ENCODE measurements at regions not wholly inside any gene's neighbourhood (a gene's known extent, or its start where the extent isn't known, plus 50 kb on each side); places are given as distances from the start of the nearest gene placed in this dataset.

GRCh38 chr12:5197131-5197530 is 153.5 kb downstream of the KCNA5 start:
- Mint-ChIP-seq H3K4me1 (ENCODE audit: low read depth) (no peaks in the 10 kb centered on the region), H3K27me3 (peaks cover 27% of the 10 kb centered on the region)

DNA sequence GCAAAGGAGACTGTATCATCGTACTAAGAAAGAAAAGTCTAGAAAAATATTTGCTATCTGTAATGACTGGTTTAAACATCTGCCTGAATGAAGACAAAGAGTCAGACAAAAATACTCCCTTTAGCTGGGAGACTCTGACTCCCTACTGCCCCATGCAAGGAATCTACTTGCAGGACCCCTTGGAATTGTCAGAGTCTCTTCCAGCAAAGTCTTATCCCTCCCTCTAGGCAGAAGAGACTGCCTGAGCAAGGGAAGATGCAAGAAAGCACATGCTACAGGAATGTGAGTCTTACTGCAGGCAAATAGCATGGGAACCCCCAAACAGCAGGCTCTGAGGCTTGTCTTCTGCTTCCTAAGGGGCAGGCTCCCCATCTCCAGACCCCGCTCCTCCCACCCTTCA is 154.0 kb downstream of the KCNA5 start:
- Mint-ChIP-seq H3K27ac (no peak overlapping the region), H3K36me3 (ENCODE audit: low read depth) (no peaks in the 10 kb centered on the region), H3K4me3 (no peak overlapping the region), H3K27me3 (peaks cover 27% of the 10 kb centered on the region), H3K4me1 (ENCODE audit: low read depth) (no peaks in the 10 kb centered on the region), H3K9me3 (no peaks in the 10 kb centered on the region)

More at GRCh38 chr12:5197131-5197530, 153.5 kb downstream of the KCNA5 start:
- H3K9me3 Mint-ChIP-seq, result no peaks in the 10 kb centered on the region
- no peak overlapping the region for H3K4me3 Mint-ChIP-seq
- no peak overlapping the region for H3K27ac Mint-ChIP-seq
- no peaks in the 10 kb centered on the region for H3K36me3 Mint-ChIP-seq (ENCODE audit: low read depth)

DNA sequence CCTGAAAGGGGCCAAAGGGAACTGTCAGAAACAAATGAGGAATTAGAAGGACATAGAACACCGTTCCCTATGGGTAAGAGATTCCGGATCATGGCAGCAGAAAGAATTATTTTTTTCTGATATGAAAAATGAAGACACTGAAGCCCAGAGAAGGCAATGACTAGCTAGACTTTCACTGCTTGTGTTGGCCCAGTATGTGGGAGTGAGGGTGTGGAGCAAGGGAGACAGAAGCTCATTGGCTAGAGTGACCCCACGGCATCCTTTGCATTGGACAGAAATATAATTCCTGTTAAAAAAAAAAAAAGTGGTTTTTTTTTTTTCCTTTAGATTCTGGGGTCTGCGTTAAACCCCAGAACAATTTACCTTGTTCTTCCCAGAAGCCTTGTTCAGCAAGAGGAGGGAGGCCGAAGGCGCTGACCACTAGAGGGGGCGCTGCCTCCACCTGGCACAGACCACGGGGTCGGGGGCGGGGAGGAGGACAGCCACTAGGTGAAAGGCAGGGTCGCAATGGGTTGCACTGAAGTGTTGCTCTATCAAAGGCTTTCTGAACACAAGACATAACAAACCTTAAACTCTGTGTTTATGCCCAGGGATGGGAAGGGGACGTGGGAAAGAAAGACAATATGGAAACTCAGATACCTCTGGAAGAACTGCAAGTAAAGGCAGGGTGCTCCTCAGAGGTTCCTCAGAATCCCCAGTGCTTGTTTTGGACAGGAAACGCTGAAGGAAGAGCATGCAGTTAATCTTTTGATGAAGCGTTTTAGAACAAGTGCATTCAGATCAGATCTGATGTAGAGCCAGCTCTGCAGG is 156.8 kb downstream of the KCNA5 start:
- Mint-ChIP-seq H3K4me1 (ENCODE audit: low read depth) (no peaks in the 10 kb centered on the region), H3K4me3 (no peak overlapping the region), H3K27ac (no peak overlapping the region), H3K27me3 (peaks cover 26% of the 10 kb centered on the region), H3K36me3 (ENCODE audit: low read depth) (no peaks in the 10 kb centered on the region), H3K9me3 (no peaks in the 10 kb centered on the region)

DNA sequence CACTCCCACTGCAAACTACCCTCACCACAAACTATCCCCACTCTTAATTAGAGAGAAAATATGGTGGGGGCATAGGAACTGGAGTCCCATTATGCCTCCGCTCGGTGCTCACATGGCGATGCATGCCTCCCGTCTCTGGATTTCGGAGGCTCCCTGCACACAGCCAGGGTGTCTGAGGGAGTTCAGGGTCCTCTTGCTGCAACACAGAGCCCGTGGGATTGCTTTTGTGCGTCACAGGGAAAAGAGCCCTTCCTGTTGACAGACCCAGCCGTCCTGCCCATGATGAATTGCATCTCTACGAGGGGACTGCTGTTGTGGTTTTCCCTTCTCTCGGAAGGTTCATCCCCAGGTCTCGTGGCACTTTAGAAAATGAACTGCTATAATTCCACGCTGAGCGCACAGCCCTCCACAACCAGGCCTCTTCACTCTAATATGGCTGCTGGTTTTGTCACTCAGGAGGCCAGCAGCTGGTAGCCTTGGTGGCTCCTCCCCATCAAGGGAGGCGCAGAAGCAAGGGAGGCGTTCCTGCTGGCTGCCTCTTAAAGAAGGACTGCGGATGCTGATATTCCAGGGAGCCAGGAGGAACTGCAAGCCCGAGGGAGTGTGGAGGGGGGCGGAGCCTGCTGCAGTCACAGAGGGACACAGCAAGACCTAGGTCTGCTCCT is 158.0 kb downstream of the KCNA5 start:
- no peak overlapping the region for H3K4me3 Mint-ChIP-seq
- H3K27me3 Mint-ChIP-seq, result peaks cover 23% of the 10 kb centered on the region
- no peak overlapping the region for H3K27ac Mint-ChIP-seq
- H3K36me3 Mint-ChIP-seq (ENCODE audit: low read depth), result no peaks in the 10 kb centered on the region
- no peaks in the 10 kb centered on the region for H3K4me1 Mint-ChIP-seq (ENCODE audit: low read depth)
- H3K9me3 Mint-ChIP-seq, result no peaks in the 10 kb centered on the region

DNA sequence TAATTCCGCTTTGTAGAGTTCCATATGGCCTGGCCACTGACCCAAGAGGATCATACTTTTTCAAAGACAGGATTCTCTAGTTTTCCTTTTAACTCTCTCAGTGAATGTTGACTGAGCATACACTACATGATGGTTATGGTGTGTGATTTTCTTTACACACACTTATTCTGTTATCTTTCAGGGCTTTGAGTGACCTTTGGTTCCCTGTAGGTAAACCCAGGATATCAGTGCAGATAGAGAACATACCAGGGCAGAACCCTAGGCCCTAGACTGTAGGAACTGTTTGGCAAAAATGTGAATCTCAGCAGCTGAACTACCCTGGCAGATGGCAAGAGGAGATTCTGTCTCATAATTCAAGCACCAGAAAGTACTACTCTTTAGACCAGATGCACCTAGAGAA is 159.6 kb downstream of the KCNA5 start:
- Mint-ChIP-seq H3K4me3 (no peak overlapping the region), H3K9me3 (no peaks in the 10 kb centered on the region), H3K36me3 (ENCODE audit: low read depth) (no peaks in the 10 kb centered on the region), H3K4me1 (ENCODE audit: low read depth) (no peaks in the 10 kb centered on the region), H3K27ac (no peak overlapping the region), H3K27me3 (peaks cover 20% of the 10 kb centered on the region)

DNA sequence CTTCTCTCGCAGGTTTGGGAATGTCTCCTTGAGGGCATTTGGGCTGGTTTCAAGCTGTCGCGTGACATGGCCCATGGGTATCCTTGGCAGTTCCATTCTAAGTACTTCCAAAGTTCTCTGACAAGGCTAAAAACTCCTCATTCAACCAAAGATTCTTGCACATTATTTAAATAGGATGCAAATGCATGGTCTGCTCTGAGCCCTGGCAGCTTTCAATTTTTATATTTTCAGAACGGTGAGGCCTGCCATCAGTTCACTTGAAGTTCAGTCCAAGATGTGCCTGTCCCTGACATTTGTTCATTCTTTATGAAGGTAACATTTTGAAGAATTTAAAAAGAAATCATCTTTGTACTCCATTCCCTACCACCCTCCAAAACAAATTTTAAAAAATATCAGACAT is 160.0 kb downstream of the KCNA5 start:
- Mint-ChIP-seq H3K9me3 (no peaks in the 10 kb centered on the region), H3K27me3 (peaks cover 15% of the 10 kb centered on the region), H3K36me3 (ENCODE audit: low read depth) (no peaks in the 10 kb centered on the region), H3K27ac (no peak overlapping the region), H3K4me3 (no peak overlapping the region), H3K4me1 (ENCODE audit: low read depth) (no peaks in the 10 kb centered on the region)

- H3K4me1 Mint-ChIP-seq (ENCODE audit: low read depth), result no peaks in the 10 kb centered on the region
- H3K9me3 Mint-ChIP-seq, result no peaks in the 10 kb centered on the region
These were observed 160.6 kb downstream of the KCNA5 start for GRCh38 chr12:5204271-5204670.

GRCh38 chr12:5204831-5205230 is 161.2 kb downstream of the KCNA5 start:
- Mint-ChIP-seq H3K9me3 (no peaks in the 10 kb centered on the region), H3K27me3 (peaks cover 6% of the 10 kb centered on the region), H3K36me3 (ENCODE audit: low read depth) (no peaks in the 10 kb centered on the region), H3K27ac (no peak overlapping the region), H3K4me3 (no peak overlapping the region), H3K4me1 (ENCODE audit: low read depth) (no peaks in the 10 kb centered on the region)

More at GRCh38 chr12:5204271-5204670, 160.6 kb downstream of the KCNA5 start:
- no peaks in the 10 kb centered on the region for H3K36me3 Mint-ChIP-seq (ENCODE audit: low read depth)
- no peak overlapping the region for H3K4me3 Mint-ChIP-seq
- H3K27ac Mint-ChIP-seq, result no peak overlapping the region
- peaks cover 10% of the 10 kb centered on the region for H3K27me3 Mint-ChIP-seq

- Mint-ChIP-seq H3K27me3 (no peaks in the 10 kb centered on the region), H3K36me3 (ENCODE audit: low read depth) (no peaks in the 10 kb centered on the region), H3K27ac (no peak overlapping the region)
These were observed 162.9 kb downstream of the KCNA5 start for GRCh38 chr12:5206401-5207175.

DNA sequence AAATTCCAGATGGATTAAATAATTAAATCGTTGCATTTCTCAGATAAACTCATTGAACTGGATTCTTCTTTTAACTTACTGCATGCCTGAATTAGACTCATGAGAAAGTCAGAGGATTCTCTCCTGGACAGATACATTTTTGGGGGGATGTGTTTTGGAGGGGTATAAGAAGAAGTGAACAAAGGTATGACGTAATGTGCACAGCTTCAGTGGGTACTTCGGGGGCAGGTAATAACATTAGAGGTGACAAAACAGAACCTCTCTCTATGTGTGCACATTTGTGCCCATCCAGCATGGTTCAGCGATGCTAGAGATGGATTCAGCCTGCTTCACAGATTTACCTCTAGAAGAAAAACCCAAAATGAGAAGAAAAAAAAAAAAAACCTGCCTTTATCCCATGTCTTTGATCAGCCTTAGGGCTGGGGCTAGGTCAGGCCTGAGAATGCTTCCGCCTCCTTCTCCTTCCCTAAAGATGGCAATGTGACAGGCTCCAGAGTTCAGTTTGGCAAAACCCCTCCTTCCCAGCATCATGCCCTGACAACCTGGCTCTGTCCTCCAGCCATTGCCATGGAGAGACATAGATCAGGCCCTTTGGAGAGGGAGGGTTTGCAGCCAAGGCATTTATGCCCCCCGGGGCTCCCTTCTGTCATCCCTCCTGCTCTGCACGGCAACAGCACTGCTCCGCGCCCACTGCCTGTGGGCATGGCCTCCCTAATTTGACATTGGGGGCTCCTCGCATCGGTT is 166.7 kb downstream of the KCNA5 start:
- H3K4me3 Mint-ChIP-seq, result no peak overlapping the region
- peaks cover 2% of the 10 kb centered on the region for H3K27me3 Mint-ChIP-seq
- no peaks in the 10 kb centered on the region for H3K9me3 Mint-ChIP-seq
- no peaks in the 10 kb centered on the region for H3K36me3 Mint-ChIP-seq (ENCODE audit: low read depth)
- no peak overlapping the region for H3K27ac Mint-ChIP-seq
- no peaks in the 10 kb centered on the region for H3K4me1 Mint-ChIP-seq (ENCODE audit: low read depth)

More at GRCh38 chr12:5206401-5207175, 162.9 kb downstream of the KCNA5 start:
- H3K9me3 Mint-ChIP-seq, result no peaks in the 10 kb centered on the region
- H3K4me3 Mint-ChIP-seq, result no peak overlapping the region
- no peaks in the 10 kb centered on the region for H3K4me1 Mint-ChIP-seq (ENCODE audit: low read depth)

DNA sequence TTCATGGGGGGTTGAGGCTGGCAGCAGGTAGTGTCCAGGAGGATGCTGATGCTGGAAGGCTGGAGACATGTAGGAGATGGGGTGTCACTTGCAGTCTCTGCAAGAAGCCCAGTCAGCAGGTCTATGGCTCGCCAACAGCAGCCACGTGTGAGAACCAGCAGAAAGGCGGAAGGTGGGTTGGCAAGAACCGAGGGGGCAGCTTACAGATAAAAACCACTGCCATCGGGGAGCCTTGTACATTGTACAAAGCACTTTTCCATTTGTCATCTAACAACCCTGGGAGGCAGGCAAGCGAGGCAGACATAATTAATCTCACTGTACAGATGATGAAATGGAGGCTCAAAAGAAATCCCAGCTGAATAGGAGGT is 167.2 kb downstream of the KCNA5 start:
- H3K4me1 Mint-ChIP-seq (ENCODE audit: low read depth), result no peaks in the 10 kb centered on the region
- peaks cover 2% of the 10 kb centered on the region for H3K27me3 Mint-ChIP-seq
- H3K4me3 Mint-ChIP-seq, result no peak overlapping the region
- no peak overlapping the region for H3K27ac Mint-ChIP-seq
- H3K36me3 Mint-ChIP-seq (ENCODE audit: low read depth), result no peaks in the 10 kb centered on the region
- H3K9me3 Mint-ChIP-seq, result no peaks in the 10 kb centered on the region

DNA sequence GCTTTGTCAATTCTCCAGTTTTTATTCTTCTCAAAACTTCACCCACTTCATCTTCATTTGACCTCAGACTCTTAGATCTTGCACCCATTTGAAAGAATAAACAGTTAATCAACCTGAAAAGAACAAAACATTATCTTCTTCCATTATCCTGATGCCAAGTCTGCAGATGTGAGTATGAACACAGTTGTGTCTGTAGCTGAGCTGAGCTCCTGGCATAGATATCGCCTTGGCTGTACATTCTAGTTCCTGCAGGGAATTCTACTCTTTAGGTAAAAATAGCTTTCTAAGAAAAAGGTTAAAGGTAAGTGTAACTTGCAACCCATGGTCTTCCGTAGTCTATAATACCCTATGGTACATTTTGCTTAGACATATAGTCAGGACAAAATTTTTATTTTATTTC is 169.7 kb downstream of the KCNA5 start:
- Mint-ChIP-seq H3K4me3 (no peak overlapping the region), H3K27ac (no peak overlapping the region)

GRCh38 chr12:5213990-5214389 is 170.3 kb downstream of the KCNA5 start:
- Mint-ChIP-seq H3K4me1 (ENCODE audit: low read depth) (no peaks in the 10 kb centered on the region), H3K4me3 (no peak overlapping the region), H3K9me3 (no peaks in the 10 kb centered on the region), H3K27me3 (peaks cover 7% of the 10 kb centered on the region), H3K27ac (no peak overlapping the region), H3K36me3 (ENCODE audit: low read depth) (no peaks in the 10 kb centered on the region)

More for the DNA sequence above, 169.7 kb downstream of the KCNA5 start:
- Mint-ChIP-seq H3K27me3 (peaks cover 2% of the 10 kb centered on the region), H3K4me1 (ENCODE audit: low read depth) (no peaks in the 10 kb centered on the region), H3K9me3 (no peaks in the 10 kb centered on the region), H3K36me3 (ENCODE audit: low read depth) (no peaks in the 10 kb centered on the region)

- Mint-ChIP-seq H3K27me3 (peaks cover 20% of the 10 kb centered on the region), H3K36me3 (ENCODE audit: low read depth) (no peaks in the 10 kb centered on the region), H3K4me1 (ENCODE audit: low read depth) (peaks cover 6% of the 10 kb centered on the region), H3K9me3 (no peaks in the 10 kb centered on the region), H3K4me3 (no peak overlapping the region), H3K27ac (no peak overlapping the region)
These were observed 174.3 kb downstream of the KCNA5 start for GRCh38 chr12:5217936-5218335.
